GM18505 (cell line): ENCODE measurements at regions not wholly inside any gene's neighbourhood (a gene's known extent, or its start where the extent isn't known, plus 50 kb on each side); places are given as distances from the start of the nearest gene placed in this dataset.

Experiments used
- ATAC-seq: cut with Tn5 transposase; IDR thresholded peaks from one replicate; pipeline ENCODE4 v1.9.1; 2021; ENCODE audit not compliant: unreplicated experiment
- POLR2A ChIP-seq: IDR thresholded peaks from 4 replicates; pipeline ENCODE4 v1.6.1; 2011; ENCODE audit warnings: borderline replicate concordance; ENCODE audit not compliant: insufficient read depth, insufficient read length; ENCODE audit errors: extremely low read depth

DNA sequence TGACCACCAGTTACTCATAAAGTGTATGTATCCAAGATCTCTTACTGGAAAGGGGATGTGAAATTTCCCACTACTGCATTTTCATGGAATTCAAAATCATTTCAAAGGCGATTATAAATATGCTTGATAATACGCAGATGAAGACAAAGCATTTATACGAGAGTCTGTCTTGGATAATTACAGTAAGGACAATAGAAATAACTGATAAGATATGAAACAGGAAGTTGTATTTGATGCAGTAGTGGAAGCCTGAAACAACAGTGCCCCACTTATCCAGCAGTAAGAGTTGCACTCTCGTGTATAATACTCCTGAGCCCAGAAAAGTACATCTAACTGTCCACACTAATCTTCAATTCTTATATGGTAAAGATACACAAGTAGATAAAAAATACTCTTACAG is 188.7 kb upstream of the POU5F2 start:
- ATAC-seq = no peak
- no peak for TF ChIP-seq POLR2A

DNA sequence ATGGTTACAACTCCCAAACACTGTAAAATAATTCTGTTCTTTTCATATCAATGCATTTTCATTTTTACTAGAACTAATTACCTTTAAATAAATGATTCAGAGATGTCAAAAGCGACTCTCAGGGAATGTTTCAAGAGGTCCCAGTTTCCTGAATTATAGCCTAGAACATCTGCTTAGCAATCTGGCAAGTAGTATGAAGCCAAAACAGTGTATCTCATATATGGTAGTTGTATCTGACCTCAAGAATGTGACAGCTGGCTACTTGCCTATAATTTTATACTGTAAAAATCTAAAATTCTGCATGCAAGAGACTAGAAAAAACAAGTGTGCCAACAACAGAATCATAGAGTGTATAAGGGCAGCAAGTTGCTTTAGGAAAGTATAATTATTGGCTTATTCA is 187.7 kb upstream of the POU5F2 start:
- no peak for ATAC-seq
- TF ChIP-seq POLR2A = no peak

GRCh38 chr5:93926831-93927620 is 185.6 kb upstream of the POU5F2 start:
- ATAC-seq = no peak
- TF ChIP-seq POLR2A = no peak

GRCh38 chr5:93925321-93925720 is 183.9 kb upstream of the POU5F2 start:
- no peak for ATAC-seq
- no peak for TF ChIP-seq POLR2A

GRCh38 chr5:93924628-93925027 is 183.2 kb upstream of the POU5F2 start:
- no peak for TF ChIP-seq POLR2A
- no peak for ATAC-seq

- ATAC-seq = no peak
- no peak for TF ChIP-seq POLR2A
Measured at GRCh38 chr5:93922551-93922950, 181.2 kb upstream of the POU5F2 start.

DNA sequence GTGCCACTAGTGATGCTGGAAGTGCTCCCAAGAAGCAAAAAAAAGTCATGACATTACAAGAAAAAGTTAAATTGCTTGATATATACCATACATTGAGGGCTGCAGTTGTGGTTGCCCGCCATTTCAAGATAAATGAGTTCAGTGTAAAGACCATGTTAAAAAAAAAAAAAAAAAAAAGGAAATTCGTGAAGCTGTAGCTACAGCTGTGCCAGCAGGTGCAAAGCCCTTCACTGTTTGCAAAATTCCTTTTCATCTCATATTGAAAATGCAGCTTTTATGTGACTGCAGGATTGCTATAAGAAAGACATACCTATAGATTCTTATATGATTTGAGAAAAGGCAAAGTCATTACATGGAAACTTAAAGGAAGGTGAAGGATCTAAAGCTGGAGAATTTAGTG is 179.6 kb upstream of the POU5F2 start:
- no peak for TF ChIP-seq POLR2A

GRCh38 chr5:93916872-93917271 is 175.5 kb upstream of the POU5F2 start:
- no peak for TF ChIP-seq POLR2A
- no peak for ATAC-seq

More for the DNA sequence above, 179.6 kb upstream of the POU5F2 start:
- no peak for ATAC-seq

GRCh38 chr5:93915142-93915553 is 173.7 kb upstream of the POU5F2 start:
- no peak for TF ChIP-seq POLR2A
- ATAC-seq = no peak

DNA sequence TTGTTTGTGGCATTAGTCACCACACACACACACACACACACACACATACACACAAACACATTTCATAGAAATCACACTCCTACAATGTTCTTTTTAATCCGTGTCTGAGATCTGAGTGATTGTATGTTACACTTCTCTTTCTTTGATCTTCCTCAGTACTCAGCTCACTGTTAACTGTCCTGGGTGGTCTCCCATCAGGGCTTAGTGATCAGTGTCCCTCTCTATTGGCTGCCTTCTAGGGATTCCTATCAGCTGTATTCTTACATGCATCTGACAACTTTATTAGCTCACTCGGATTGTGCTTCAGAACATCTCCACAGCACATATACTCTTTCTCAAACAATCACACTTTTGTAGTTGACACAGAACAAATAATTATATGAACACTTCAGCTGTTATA is 170.2 kb upstream of the POU5F2 start:
- no peak for ATAC-seq
- TF ChIP-seq POLR2A = no peak

GRCh38 chr5:93909356-93909755 is 168.0 kb upstream of the POU5F2 start:
- no peak for TF ChIP-seq POLR2A
- ATAC-seq = no peak

DNA sequence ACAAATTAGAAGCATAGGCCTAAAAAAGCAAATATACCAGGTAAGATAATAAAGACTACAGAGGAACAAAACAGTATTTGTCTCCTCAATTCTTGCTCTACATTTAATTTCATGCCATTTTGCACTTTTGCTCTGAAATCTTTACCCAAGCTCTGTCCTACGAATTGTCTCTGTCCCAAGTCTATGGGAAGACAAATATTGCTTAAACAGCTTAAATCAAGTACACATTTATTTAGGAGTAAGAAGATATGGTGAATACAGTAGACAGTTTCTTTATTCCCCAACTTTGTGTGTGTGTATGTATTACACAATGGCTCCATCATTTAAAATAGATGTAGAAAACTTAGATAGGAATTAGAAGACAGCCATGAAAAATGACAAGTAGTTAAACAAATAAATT is 163.5 kb upstream of the POU5F2 start:
- ATAC-seq = no peak
- TF ChIP-seq POLR2A = no peak

GRCh38 chr5:93902288-93902687 is 160.9 kb upstream of the POU5F2 start:
- no peak for ATAC-seq
- no peak for TF ChIP-seq POLR2A

- no peak for TF ChIP-seq POLR2A
- no peak for ATAC-seq
Measured at GRCh38 chr5:93899026-93899600, 157.7 kb upstream of the POU5F2 start.

GRCh38 chr5:93894601-93895354 is 153.4 kb upstream of the POU5F2 start:
- ATAC-seq = no peak
- TF ChIP-seq POLR2A = no peak

GRCh38 chr5:93893075-93893474 is 151.7 kb upstream of the POU5F2 start:
- TF ChIP-seq POLR2A = no peak
- no peak for ATAC-seq
